ENCODE measurements at regions not wholly inside any gene's neighbourhood (a gene's known extent, or its start where the extent isn't known, plus 50 kb on each side); places are given as distances from the start of the nearest gene placed in this dataset.

DNA sequence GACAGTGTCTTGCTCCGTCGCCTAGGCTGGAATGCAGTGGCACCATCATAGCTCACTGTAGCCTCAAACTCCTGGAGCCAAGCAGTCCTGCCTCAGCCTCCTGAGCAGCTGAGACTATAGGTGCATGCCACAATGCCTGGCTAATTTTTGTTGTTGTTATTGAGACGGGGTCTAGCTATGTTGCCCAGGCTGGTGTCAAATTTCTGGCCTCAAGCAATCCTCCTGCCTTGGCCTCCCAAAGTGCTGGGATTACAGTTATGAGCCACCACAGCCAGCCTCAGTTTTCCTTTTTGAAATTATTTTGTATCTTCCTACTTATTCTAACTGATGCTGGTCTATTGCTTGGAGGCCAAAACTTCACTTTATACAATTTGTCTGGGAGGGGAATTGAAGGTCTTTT, 436.1 kb downstream of the UTRN start (continued):
- TF ChIP-seq, protein P1, sequence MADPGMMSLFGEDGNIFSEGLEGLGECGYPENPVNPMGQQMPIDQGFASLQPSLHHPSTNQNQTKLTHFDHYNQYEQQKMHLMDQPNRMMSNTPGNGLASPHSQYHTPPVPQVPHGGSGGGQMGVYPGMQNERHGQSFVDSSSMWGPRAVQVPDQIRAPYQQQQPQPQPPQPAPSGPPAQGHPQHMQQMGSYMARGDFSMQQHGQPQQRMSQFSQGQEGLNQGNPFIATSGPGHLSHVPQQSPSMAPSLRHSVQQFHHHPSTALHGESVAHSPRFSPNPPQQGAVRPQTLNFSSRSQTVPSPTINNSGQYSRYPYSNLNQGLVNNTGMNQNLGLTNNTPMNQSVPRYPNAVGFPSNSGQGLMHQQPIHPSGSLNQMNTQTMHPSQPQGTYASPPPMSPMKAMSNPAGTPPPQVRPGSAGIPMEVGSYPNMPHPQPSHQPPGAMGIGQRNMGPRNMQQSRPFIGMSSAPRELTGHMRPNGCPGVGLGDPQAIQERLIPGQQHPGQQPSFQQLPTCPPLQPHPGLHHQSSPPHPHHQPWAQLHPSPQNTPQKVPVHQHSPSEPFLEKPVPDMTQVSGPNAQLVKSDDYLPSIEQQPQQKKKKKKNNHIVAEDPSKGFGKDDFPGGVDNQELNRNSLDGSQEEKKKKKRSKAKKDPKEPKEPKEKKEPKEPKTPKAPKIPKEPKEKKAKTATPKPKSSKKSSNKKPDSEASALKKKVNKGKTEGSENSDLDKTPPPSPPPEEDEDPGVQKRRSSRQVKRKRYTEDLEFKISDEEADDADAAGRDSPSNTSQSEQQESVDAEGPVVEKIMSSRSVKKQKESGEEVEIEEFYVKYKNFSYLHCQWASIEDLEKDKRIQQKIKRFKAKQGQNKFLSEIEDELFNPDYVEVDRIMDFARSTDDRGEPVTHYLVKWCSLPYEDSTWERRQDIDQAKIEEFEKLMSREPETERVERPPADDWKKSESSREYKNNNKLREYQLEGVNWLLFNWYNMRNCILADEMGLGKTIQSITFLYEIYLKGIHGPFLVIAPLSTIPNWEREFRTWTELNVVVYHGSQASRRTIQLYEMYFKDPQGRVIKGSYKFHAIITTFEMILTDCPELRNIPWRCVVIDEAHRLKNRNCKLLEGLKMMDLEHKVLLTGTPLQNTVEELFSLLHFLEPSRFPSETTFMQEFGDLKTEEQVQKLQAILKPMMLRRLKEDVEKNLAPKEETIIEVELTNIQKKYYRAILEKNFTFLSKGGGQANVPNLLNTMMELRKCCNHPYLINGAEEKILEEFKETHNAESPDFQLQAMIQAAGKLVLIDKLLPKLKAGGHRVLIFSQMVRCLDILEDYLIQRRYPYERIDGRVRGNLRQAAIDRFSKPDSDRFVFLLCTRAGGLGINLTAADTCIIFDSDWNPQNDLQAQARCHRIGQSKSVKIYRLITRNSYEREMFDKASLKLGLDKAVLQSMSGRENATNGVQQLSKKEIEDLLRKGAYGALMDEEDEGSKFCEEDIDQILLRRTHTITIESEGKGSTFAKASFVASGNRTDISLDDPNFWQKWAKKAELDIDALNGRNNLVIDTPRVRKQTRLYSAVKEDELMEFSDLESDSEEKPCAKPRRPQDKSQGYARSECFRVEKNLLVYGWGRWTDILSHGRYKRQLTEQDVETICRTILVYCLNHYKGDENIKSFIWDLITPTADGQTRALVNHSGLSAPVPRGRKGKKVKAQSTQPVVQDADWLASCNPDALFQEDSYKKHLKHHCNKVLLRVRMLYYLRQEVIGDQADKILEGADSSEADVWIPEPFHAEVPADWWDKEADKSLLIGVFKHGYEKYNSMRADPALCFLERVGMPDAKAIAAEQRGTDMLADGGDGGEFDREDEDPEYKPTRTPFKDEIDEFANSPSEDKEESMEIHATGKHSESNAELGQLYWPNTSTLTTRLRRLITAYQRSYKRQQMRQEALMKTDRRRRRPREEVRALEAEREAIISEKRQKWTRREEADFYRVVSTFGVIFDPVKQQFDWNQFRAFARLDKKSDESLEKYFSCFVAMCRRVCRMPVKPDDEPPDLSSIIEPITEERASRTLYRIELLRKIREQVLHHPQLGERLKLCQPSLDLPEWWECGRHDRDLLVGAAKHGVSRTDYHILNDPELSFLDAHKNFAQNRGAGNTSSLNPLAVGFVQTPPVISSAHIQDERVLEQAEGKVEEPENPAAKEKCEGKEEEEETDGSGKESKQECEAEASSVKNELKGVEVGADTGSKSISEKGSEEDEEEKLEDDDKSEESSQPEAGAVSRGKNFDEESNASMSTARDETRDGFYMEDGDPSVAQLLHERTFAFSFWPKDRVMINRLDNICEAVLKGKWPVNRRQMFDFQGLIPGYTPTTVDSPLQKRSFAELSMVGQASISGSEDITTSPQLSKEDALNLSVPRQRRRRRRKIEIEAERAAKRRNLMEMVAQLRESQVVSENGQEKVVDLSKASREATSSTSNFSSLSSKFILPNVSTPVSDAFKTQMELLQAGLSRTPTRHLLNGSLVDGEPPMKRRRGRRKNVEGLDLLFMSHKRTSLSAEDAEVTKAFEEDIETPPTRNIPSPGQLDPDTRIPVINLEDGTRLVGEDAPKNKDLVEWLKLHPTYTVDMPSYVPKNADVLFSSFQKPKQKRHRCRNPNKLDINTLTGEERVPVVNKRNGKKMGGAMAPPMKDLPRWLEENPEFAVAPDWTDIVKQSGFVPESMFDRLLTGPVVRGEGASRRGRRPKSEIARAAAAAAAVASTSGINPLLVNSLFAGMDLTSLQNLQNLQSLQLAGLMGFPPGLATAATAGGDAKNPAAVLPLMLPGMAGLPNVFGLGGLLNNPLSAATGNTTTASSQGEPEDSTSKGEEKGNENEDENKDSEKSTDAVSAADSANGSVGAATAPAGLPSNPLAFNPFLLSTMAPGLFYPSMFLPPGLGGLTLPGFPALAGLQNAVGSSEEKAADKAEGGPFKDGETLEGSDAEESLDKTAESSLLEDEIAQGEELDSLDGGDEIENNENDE (IDR thresholded peaks at IDR 0.05; ENCODE audit: insufficient replicate concordance, low read length), result no peak
- TF ChIP-seq TBP (IDR thresholded peaks at IDR 0.05; ENCODE audit: low read depth, low read length) (no peak), EGR1 (IDR thresholded peaks at IDR 0.05; ENCODE audit: borderline replicate concordance, low read depth, low read length) (no peak), PHF8 (conservative IDR thresholded peaks at IDR 0.05; ENCODE audit: low read depth, low read length) (no peak), POLR2AphosphoS5 (IDR thresholded peaks at IDR 0.05; ENCODE audit: low read depth, low read length) (no peak), JUND (IDR thresholded peaks at IDR 0.05; ENCODE audit: low read length) (no peak), RNF2 (IDR thresholded peaks at IDR 0.05; ENCODE audit: borderline replicate concordance, low read depth, low read length, missing control alignments, poor library complexity, severe bottlenecking) (no peak), ASH2L (IDR thresholded peaks at IDR 0.05; ENCODE audit: low read length) (no peak), SP2 (IDR thresholded peaks at IDR 0.05; ENCODE audit: low read length) (no peak), KDM5A (IDR thresholded peaks at IDR 0.05; ENCODE audit: low read length) (no peak), SP1 (IDR thresholded peaks at IDR 0.05; ENCODE audit: low read depth, low read length) (no peak)

All from H1 (cell line).